GM23338 (cell line): ENCODE measurements at regions not wholly inside any gene's neighbourhood (a gene's known extent, or its start where the extent isn't known, plus 50 kb on each side); places are given as distances from the start of the nearest gene placed in this dataset.

Experiments
- ATAC-seq: fragments of 200-7000 bp; cut with Tn5 transposase; 3 replicates; pipeline ENCODE4 v1.9.1; 2020
- DNase-seq: peaks from one replicate; pipeline ENCODE4 v3.0.0-alpha.2; 2015; ENCODE audit warnings: low spot score
- H2AFZ ChIP-seq: fragments of 200-600 bp; sonication (generic); 2 replicates; pipeline ENCODE4 v1.8.0; 2016; ENCODE audit warnings: antibody characterized with exemption, mild to moderate bottlenecking, moderate library complexity
- H3F3A ChIP-seq: fragments of 200-600 bp; sonication (generic); replicated peaks from 2 replicates; pipeline ENCODE4 v1.8.0; 2017; ENCODE audit warnings: antibody characterized with exemption, mixed run types, low read depth
- H3K27ac ChIP-seq: fragments of 200-600 bp; sonication (generic); 2 replicates; pipeline ENCODE4 v1.6.1; 2016; ENCODE audit warnings: low read depth
- H3K27me3 ChIP-seq: fragments of 200-600 bp; sonication (generic); 2 replicates; pipeline ENCODE4 v1.8.0; 2016; ENCODE audit warnings: mild to moderate bottlenecking, mixed run types, moderate library complexity; ENCODE audit not compliant: insufficient read depth
- H3K36me3 ChIP-seq: fragments of 200-600 bp; sonication (generic); 2 replicates; pipeline ENCODE4 v1.8.0; 2016; ENCODE audit warnings: mild to moderate bottlenecking; ENCODE audit not compliant: insufficient read depth
- H3K4me1 ChIP-seq: fragments of 200-600 bp; sonication (generic); 2 replicates; pipeline ENCODE4 v1.8.0; 2016; ENCODE audit warnings: mild to moderate bottlenecking, moderate library complexity; ENCODE audit not compliant: insufficient read depth
- H3K4me2 ChIP-seq: fragments of 200-600 bp; sonication (generic); 2 replicates; pipeline ENCODE4 v1.7.1; 2017; ENCODE audit warnings: mixed run types
- H3K4me3 ChIP-seq: fragments of 200-600 bp; sonication (generic); 2 replicates; pipeline ENCODE4 v1.6.1; 2016; ENCODE audit warnings: mixed run types
- H3K79me2 ChIP-seq: fragments of 200-600 bp; sonication (generic); replicated peaks from 2 replicates; pipeline ENCODE4 v1.8.0; 2017; ENCODE audit warnings: mild to moderate bottlenecking; ENCODE audit not compliant: insufficient read depth
- H3K9me2 ChIP-seq: fragments of 200-600 bp; sonication (generic); 2 replicates; pipeline ENCODE4 v1.8.0; 2017; ENCODE audit not compliant: insufficient read depth
- H4K20me1 ChIP-seq: fragments of 200-600 bp; sonication (generic); replicated peaks from 2 replicates; pipeline ENCODE4 v1.8.0; 2017; ENCODE audit warnings: mild to moderate bottlenecking; ENCODE audit not compliant: insufficient read depth
- H3K27ac Mint-ChIP-seq: 2 replicates; pipeline ENCODE4 v1.8.0; 2020; ENCODE audit warnings: inconsistent platforms, mild to moderate bottlenecking, moderate library complexity, mixed read lengths
- H3K27me3 Mint-ChIP-seq: 3 replicates; pipeline ENCODE4 v1.8.0; 2022; ENCODE audit warnings: low read depth, mild to moderate bottlenecking, moderate library complexity, mixed read lengths, inconsistent platforms; ENCODE audit not compliant: insufficient read depth, poor library complexity
- H3K36me3 Mint-ChIP-seq: 3 replicates; pipeline ENCODE4 v1.8.0; 2021; ENCODE audit warnings: low read depth, mild to moderate bottlenecking, inconsistent platforms, moderate library complexity, mixed read lengths
- H3K4me1 Mint-ChIP-seq: 3 replicates; pipeline ENCODE4 v1.8.0; 2020; ENCODE audit warnings: mild to moderate bottlenecking, inconsistent platforms, mixed read lengths
- H3K4me3 Mint-ChIP-seq: 3 replicates; pipeline ENCODE4 v1.8.0; 2021; ENCODE audit warnings: moderate library complexity, mild to moderate bottlenecking, inconsistent platforms, mixed read lengths
- H3K9me3 Mint-ChIP-seq: 3 replicates; pipeline ENCODE4 v1.8.0; 2020; ENCODE audit warnings: moderate library complexity, mild to moderate bottlenecking, inconsistent platforms, mixed read lengths
- CREB1 ChIP-seq: fragments of 250-450 bp; sonication (Bioruptor Pico); IDR thresholded peaks from 2 replicates; pipeline ENCODE4 v1.5.0; 2020; ENCODE audit warnings: low read depth, mild to moderate bottlenecking, moderate library complexity
- CTCF ChIP-seq, 2 experiments: fragments of 200-600 bp in 1 of 2; sonication (generic) in 1 of 2; conservative IDR thresholded peaks; 2 replicates each; pipeline versions ENCODE4 v1.5.1 to v1.6.1; 2016 to 2017; ENCODE audit warnings: antibody characterized with exemption in 2 of 2, low read depth in 2 of 2, mild to moderate bottlenecking in 2 of 2, moderate library complexity in 1 of 2
- ETS1 ChIP-seq: IDR thresholded peaks from 2 replicates; pipeline ENCODE4 v1.6.1; 2016; ENCODE audit warnings: antibody characterized with exemption
- EZH2 ChIP-seq: fragments of 200-600 bp; sonication (generic); IDR thresholded peaks from one replicate; pipeline ENCODE4 v1.8.0; 2017; ENCODE audit warnings: antibody characterized with exemption, mild to moderate bottlenecking, low read depth; ENCODE audit not compliant: unreplicated experiment
- EZH2phosphoT487 ChIP-seq: fragments of 200-600 bp; sonication (generic); IDR thresholded peaks from one replicate; pipeline ENCODE4 v1.8.1; 2018; ENCODE audit warnings: antibody characterized with exemption; ENCODE audit not compliant: unreplicated experiment
- JUNB ChIP-seq: IDR thresholded peaks from one replicate; pipeline ENCODE4 v1.6.1; 2016; ENCODE audit warnings: antibody characterized with exemption; ENCODE audit not compliant: unreplicated experiment
- NANOG ChIP-seq: IDR thresholded peaks from 2 replicates; pipeline ENCODE4 v1.6.1; 2016; ENCODE audit warnings: antibody characterized with exemption, borderline replicate concordance
- POLR2AphosphoS5 ChIP-seq: IDR thresholded peaks from 2 replicates; pipeline ENCODE4 v1.6.1; 2016; ENCODE audit warnings: antibody characterized with exemption, low read depth
- REST ChIP-seq: IDR thresholded peaks from one replicate; pipeline ENCODE4 v1.6.1; 2018; ENCODE audit warnings: antibody characterized with exemption; ENCODE audit not compliant: unreplicated experiment
- STAT1 ChIP-seq: IDR thresholded peaks from one replicate; pipeline ENCODE4 v1.6.1; 2016; ENCODE audit warnings: antibody characterized with exemption; ENCODE audit not compliant: unreplicated experiment
- ZNF114 ChIP-seq: fragments of 250-450 bp; sonication (Bioruptor Pico); IDR thresholded peaks from 2 replicates; pipeline ENCODE4 v1.5.0; 2020; ENCODE audit warnings: mild to moderate bottlenecking, moderate library complexity
- ZNF331 ChIP-seq: fragments of 250-450 bp; sonication (Bioruptor Pico); IDR thresholded peaks from 2 replicates; pipeline ENCODE4 v1.5.0; 2020; ENCODE audit warnings: low read depth, mild to moderate bottlenecking, moderate library complexity
- ZNF462 ChIP-seq: fragments of 250-450 bp; sonication (Bioruptor Pico); IDR thresholded peaks from 2 replicates; pipeline ENCODE4 v1.5.0; 2020; ENCODE audit warnings: mild to moderate bottlenecking, moderate library complexity

- H2AFZ ChIP-seq, result no peak overlapping the region
- Mint-ChIP-seq H3K27me3 (peaks cover 3% of the 10 kb centered on the region), H3K4me1 (peaks cover 4% of the 10 kb centered on the region; the same call in 2 of the 3 replicates), H3K27ac (no peak overlapping the region), H3K4me3 (no peak overlapping the region), H3K9me3 (no peaks in the 10 kb centered on the region), H3K36me3 (0 out of 3 replicates have a peak, but pooled peaks cover 5% of the 10 kb centered on the region)
- ATAC-seq (no peak; the same call in 1 of the 3 replicates), DNase-seq (no peak)
- no peaks in the 10 kb centered on the region for H3K79me2 ChIP-seq
- no peaks in the 10 kb centered on the region for H3K4me1 ChIP-seq
- H4K20me1 ChIP-seq, result no peaks in the 10 kb centered on the region; the same call in 1 of the 2 replicates
- H3K27ac ChIP-seq, result no peak overlapping the region
- no peak overlapping the region for H3K4me2 ChIP-seq
- TF ChIP-seq ZNF331 (no peak), CREB1 (CRISPR knock-in tag) (no peak), REST (no peak), POLR2AphosphoS5 (no peak), JUNB (no peak), ETS1 (no peak), EZH2phosphoT487 (no peak), ZNF114 (no peak), CTCF (conservative IDR thresholded peaks at IDR 0.05; ENCODE audit: low read depth in 2 of 2) (no peak), EZH2 (no peak), ZNF462 (CRISPR knock-in tag) (no peak), NANOG (no peak), STAT1 (no peak)
- no peaks in the 10 kb centered on the region for H3F3A ChIP-seq
- peaks cover 2% of the 10 kb centered on the region; the same call in 1 of the 2 replicates for H3K9me2 ChIP-seq
- no peaks in the 10 kb centered on the region for H3K36me3 ChIP-seq
- no peaks in the 10 kb centered on the region for H3K27me3 ChIP-seq
- H3K4me3 ChIP-seq, result no peak overlapping the region
Measured at GRCh38 chr6:154886016-154886415, 109.1 kb upstream of the TIAM2 start.
